ENCODE measurements at regions not wholly inside any gene's neighbourhood (a gene's known extent, or its start where the extent isn't known, plus 50 kb on each side); places are given as distances from the start of the nearest gene placed in this dataset.

DNA sequence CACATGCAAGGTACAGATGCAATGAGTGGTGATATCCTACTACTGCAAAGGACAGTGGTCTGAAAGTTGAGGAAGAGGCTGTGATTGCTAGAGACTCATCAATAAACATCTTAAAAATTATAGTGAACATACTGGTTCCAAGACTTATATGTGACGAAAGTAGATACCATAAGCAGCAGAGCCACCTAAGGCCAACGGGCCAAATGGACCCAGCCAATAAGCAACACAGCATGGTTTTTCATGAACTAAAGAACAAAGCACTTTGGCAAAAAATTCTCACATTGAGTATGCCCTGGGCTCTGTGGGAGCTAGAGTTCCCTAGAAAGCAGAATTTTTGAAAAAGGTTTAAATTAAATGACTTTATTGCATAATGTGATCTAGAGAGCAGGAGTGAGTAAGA is 272.1 kb downstream of the SI start:
- TF ChIP-seq, protein P1, sequence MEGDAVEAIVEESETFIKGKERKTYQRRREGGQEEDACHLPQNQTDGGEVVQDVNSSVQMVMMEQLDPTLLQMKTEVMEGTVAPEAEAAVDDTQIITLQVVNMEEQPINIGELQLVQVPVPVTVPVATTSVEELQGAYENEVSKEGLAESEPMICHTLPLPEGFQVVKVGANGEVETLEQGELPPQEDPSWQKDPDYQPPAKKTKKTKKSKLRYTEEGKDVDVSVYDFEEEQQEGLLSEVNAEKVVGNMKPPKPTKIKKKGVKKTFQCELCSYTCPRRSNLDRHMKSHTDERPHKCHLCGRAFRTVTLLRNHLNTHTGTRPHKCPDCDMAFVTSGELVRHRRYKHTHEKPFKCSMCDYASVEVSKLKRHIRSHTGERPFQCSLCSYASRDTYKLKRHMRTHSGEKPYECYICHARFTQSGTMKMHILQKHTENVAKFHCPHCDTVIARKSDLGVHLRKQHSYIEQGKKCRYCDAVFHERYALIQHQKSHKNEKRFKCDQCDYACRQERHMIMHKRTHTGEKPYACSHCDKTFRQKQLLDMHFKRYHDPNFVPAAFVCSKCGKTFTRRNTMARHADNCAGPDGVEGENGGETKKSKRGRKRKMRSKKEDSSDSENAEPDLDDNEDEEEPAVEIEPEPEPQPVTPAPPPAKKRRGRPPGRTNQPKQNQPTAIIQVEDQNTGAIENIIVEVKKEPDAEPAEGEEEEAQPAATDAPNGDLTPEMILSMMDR (IDR thresholded peaks at IDR 0.05) = no peak
- no peak for TF ChIP-seq EZH2 (IDR thresholded peaks at IDR 0.05; ENCODE audit: borderline replicate concordance, insufficient read depth, low read depth, low read length, poor library complexity, severe bottlenecking)

Measured in B cell (primary cell).